Parathyroid adenoma (tissue), 2 donors: ENCODE measurements at regions not wholly inside any gene's neighbourhood (a gene's known extent, or its start where the extent isn't known, plus 50 kb on each side); places are given as distances from the start of the nearest gene placed in this dataset.

Experiments used
- H2AFZ ChIP-seq: fragments of 300-600 bp; sonication (generic); one replicate; pipeline ENCODE4 v1.7.0; 2017; ENCODE audit warnings: antibody characterized with exemption, mild to moderate bottlenecking
- H3K27ac ChIP-seq: fragments of 300-600 bp; sonication (generic); one replicate; pipeline ENCODE4 v1.7.0; 2017
- H3K27me3 ChIP-seq: fragments of 300-600 bp; sonication (generic); one replicate; pipeline ENCODE4 v1.7.0; 2017; ENCODE audit warnings: low read length; ENCODE audit not compliant: control insufficient read depth, insufficient read depth
- H3K36me3 ChIP-seq: fragments of 300-600 bp; sonication (generic); one replicate; pipeline ENCODE4 v1.7.0; 2017; ENCODE audit warnings: low read length; ENCODE audit not compliant: control insufficient read depth, insufficient read depth
- H3K4me1 ChIP-seq: fragments of 300-600 bp; sonication (generic); one replicate; pipeline ENCODE4 v1.7.0; 2017; ENCODE audit warnings: control low read depth
- H3K4me2 ChIP-seq: fragments of 300-600 bp; sonication (generic); one replicate; pipeline ENCODE4 v1.7.0; 2017; ENCODE audit warnings: low read length
- H3K4me3 ChIP-seq: fragments of 300-600 bp; sonication (generic); one replicate; pipeline ENCODE4 v1.7.0; 2017; ENCODE audit warnings: low read depth, low read length
- H3K79me2 ChIP-seq: fragments of 300-600 bp; sonication (generic); one replicate; pipeline ENCODE4 v1.7.0; 2017; ENCODE audit warnings: control low read depth
- H3K9ac ChIP-seq: fragments of 300-600 bp; sonication (generic); one replicate; pipeline ENCODE4 v1.7.0; 2017; ENCODE audit warnings: mild to moderate bottlenecking
- H3K9me3 ChIP-seq: fragments of 300-600 bp; sonication (generic); one replicate; pipeline ENCODE4 v1.7.0; 2017; ENCODE audit warnings: low read length; ENCODE audit not compliant: control insufficient read depth
- CTCF ChIP-seq: fragments of 300-600 bp; sonication (generic); IDR thresholded peaks from one replicate; pipeline ENCODE4 v1.7.0; 2017; ENCODE audit warnings: antibody characterized with exemption, mild to moderate bottlenecking
- donor health status: primary hyperparathyroidism.

- Histone ChIP-seq H3K9me3 (no peaks in the 10 kb centered on the region), H2AFZ (no peak overlapping the region), H3K27ac (no peak overlapping the region), H3K36me3 (no peaks in the 10 kb centered on the region), H3K9ac (no peak overlapping the region), H3K79me2 (no peaks in the 10 kb centered on the region), H3K4me1 (no peaks in the 10 kb centered on the region), H3K27me3 (no peaks in the 10 kb centered on the region), H3K4me2 (no peak overlapping the region), H3K4me3 (no peak overlapping the region)
- no peak for TF ChIP-seq CTCF
These were observed 195.3 kb upstream of the BLID start for GRCh38 chr11:122311216-122311755.

DNA sequence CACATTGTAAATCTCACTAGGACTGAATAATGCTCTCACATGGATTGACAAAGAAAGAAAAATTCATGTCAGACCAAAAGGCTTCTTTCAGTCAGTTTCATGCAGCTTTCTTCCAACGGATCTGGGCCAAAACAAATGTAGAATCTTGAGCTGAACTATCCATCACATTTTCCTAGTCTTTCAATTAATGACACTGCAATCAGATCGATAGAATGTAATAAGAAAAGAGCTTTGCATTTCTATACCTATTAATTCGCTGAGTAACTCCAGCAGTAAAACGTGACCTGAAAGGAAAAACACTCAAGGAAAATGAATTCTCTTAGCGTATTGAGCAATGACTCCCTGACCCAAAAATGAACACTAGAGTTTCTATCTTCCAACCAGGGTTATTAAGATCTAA, 194.8 kb upstream of the BLID start:
- H2AFZ ChIP-seq, result no peak overlapping the region
- no peaks in the 10 kb centered on the region for H3K27me3 ChIP-seq
- H3K9me3 ChIP-seq, result no peaks in the 10 kb centered on the region
- H3K36me3 ChIP-seq, result no peaks in the 10 kb centered on the region
- H3K4me2 ChIP-seq, result no peak overlapping the region
- no peaks in the 10 kb centered on the region for H3K79me2 ChIP-seq
- H3K27ac ChIP-seq, result no peak overlapping the region
- no peak overlapping the region for H3K9ac ChIP-seq
- H3K4me3 ChIP-seq, result no peak overlapping the region
- H3K4me1 ChIP-seq, result no peaks in the 10 kb centered on the region
- TF ChIP-seq CTCF, result no peak

GRCh38 chr11:122309262-122309925, 193.4 kb upstream of the BLID start:
- H3K9ac ChIP-seq, result no peak overlapping the region
- H3K79me2 ChIP-seq, result no peaks in the 10 kb centered on the region
- H3K4me1 ChIP-seq, result no peaks in the 10 kb centered on the region
- H3K4me2 ChIP-seq, result no peak overlapping the region
- H3K4me3 ChIP-seq, result no peak overlapping the region
- H2AFZ ChIP-seq, result no peak overlapping the region
- no peak for TF ChIP-seq CTCF
- H3K9me3 ChIP-seq, result no peaks in the 10 kb centered on the region
- no peaks in the 10 kb centered on the region for H3K27me3 ChIP-seq
- no peak overlapping the region for H3K27ac ChIP-seq
- no peaks in the 10 kb centered on the region for H3K36me3 ChIP-seq

GRCh38 chr11:122308226-122308625, 192.2 kb upstream of the BLID start:
- no peaks in the 10 kb centered on the region for H3K36me3 ChIP-seq
- H2AFZ ChIP-seq, result no peak overlapping the region
- no peak overlapping the region for H3K27ac ChIP-seq
- no peak overlapping the region for H3K4me2 ChIP-seq
- H3K27me3 ChIP-seq, result no peaks in the 10 kb centered on the region
- H3K79me2 ChIP-seq, result no peaks in the 10 kb centered on the region
- no peak for TF ChIP-seq CTCF
- no peak overlapping the region for H3K9ac ChIP-seq
- H3K4me3 ChIP-seq, result no peak overlapping the region
- H3K9me3 ChIP-seq, result no peaks in the 10 kb centered on the region
- H3K4me1 ChIP-seq, result no peaks in the 10 kb centered on the region

DNA sequence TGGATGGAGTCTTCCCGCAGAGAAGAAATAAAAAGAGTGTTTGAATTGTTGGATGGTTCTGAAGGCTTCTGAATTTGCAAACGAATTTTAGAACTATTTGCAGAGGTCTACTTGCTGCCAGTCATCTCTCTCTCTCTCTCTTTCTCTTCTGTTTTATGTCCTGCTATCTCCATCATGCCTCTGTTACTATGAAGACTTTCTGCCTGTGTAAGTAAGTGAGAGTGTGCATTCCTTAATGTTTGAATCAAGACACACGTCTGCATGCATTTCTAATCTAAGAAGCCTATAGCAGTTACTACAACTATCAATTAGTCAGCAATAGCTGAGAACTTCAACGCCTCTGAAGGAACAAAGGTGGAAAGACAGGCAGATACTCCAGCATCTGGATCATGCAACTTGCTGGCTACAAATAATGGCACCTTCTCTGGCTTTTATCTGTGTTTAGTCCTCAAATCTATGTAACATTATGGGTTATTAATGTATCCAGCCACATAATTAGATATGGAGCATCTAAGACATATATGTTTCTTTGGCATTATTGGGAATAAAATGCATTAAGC, 191.5 kb upstream of the BLID start:
- H3K4me1 ChIP-seq, result no peaks in the 10 kb centered on the region
- H3K79me2 ChIP-seq, result no peaks in the 10 kb centered on the region
- no peak for TF ChIP-seq CTCF
- H3K9me3 ChIP-seq, result no peaks in the 10 kb centered on the region
- H3K27me3 ChIP-seq, result no peaks in the 10 kb centered on the region
- H3K4me2 ChIP-seq, result no peak overlapping the region
- H2AFZ ChIP-seq, result no peak overlapping the region
- H3K9ac ChIP-seq, result no peak overlapping the region
- H3K4me3 ChIP-seq, result no peak overlapping the region
- no peaks in the 10 kb centered on the region for H3K36me3 ChIP-seq
- H3K27ac ChIP-seq, result no peak overlapping the region
